ENCODE measurements at regions not wholly inside any gene's neighbourhood (a gene's known extent, or its start where the extent isn't known, plus 50 kb on each side); places are given as distances from the start of the nearest gene placed in this dataset.

DNA sequence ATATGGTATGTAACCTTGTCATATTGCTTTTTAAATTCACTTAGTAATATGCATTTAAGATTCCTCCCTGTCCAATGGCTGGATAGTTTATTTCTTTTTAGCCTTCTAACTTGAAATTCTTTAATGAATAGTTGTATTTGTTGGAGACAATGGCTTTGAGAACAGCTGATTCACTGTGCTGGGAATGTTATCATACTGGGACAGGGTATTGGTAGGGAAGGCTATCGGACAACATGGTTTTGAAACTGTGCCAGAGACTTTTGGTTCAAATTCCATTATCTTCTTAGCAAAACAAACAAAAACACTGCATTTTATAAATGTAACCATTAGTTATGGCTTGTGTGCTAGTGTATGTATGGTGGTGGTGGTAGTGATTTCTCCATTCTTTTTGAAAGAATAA lies 517.1 kb upstream of the ANKRD30A start:
- H2AFZ ChIP-seq (ENCODE audit: low read depth) = no peak overlapping the region
- H3K4me3 ChIP-seq (IDR thresholded peaks at IDR 0.05; ENCODE audit: insufficient read depth, low read depth, low read length) = no peak overlapping the region
- no peaks in the 10 kb centered on the region for H3K4me1 ChIP-seq (ENCODE audit: low read depth, poor library complexity, severe bottlenecking)
- H3K27ac ChIP-seq = no peak overlapping the region
- no peak for TF ChIP-seq CTCF (conservative IDR thresholded peaks at IDR 0.05; ENCODE audit: low read depth, low read length)
- H4K20me1 ChIP-seq (ENCODE audit: insufficient read depth) = no peaks in the 10 kb centered on the region
- no peaks in the 10 kb centered on the region for H3K27me3 ChIP-seq (ENCODE audit: insufficient read depth, low read depth)
- no peak overlapping the region for H3K4me2 ChIP-seq
- no peak overlapping the region for H3K9ac ChIP-seq
- no peaks in the 10 kb centered on the region for H3K79me2 ChIP-seq (ENCODE audit: insufficient read depth, low read depth)
- no peaks in the 10 kb centered on the region for H3K36me3 ChIP-seq (ENCODE audit: insufficient read depth)

DNA sequence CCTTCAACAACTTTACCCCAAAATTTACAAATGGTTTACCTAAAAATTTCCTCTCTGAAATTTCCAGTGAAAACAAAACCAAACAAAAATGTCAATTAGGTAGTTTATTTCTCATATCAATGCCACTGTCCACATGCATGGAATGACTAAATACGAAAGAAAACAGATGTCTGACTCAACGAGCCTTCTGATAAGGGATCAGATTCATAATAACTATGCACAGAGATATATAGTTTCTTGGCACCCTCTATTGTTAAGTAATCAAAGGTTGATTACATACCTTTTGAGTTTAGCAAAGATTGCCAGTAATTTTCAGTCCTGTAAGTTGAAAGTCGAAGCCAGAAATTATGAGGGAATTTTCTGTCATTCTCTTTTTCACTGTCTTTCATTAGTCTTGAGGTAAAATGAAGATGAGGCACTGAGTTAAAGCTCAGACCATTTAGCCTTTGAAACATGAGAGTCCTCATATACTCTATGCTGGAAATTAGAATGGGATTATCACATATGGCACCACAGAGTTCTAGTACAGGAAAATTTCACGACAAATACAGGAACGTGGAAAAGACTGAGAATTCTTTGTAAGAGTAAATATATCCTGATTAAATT lies 519.1 kb upstream of the ANKRD30A start:
- no peaks in the 10 kb centered on the region for H4K20me1 ChIP-seq (ENCODE audit: insufficient read depth)

GRCh38 chr10:36604316-36604715 lies 521.1 kb upstream of the ANKRD30A start:
- no peaks in the 10 kb centered on the region for H4K20me1 ChIP-seq (ENCODE audit: insufficient read depth)
- no peak overlapping the region for H3K4me3 ChIP-seq (IDR thresholded peaks at IDR 0.05; ENCODE audit: insufficient read depth, low read depth, low read length)
- H2AFZ ChIP-seq (ENCODE audit: low read depth) = no peak overlapping the region
- H3K27ac ChIP-seq = no peak overlapping the region
- H3K36me3 ChIP-seq (ENCODE audit: insufficient read depth) = no peaks in the 10 kb centered on the region
- H3K27me3 ChIP-seq (ENCODE audit: insufficient read depth, low read depth) = no peaks in the 10 kb centered on the region
- TF ChIP-seq CTCF (conservative IDR thresholded peaks at IDR 0.05; ENCODE audit: low read depth, low read length) = no peak
- no peaks in the 10 kb centered on the region for H3K4me1 ChIP-seq (ENCODE audit: low read depth, poor library complexity, severe bottlenecking)
- no peak overlapping the region for H3K9ac ChIP-seq
- no peak overlapping the region for H3K4me2 ChIP-seq
- no peaks in the 10 kb centered on the region for H3K79me2 ChIP-seq (ENCODE audit: insufficient read depth, low read depth)

More for the DNA sequence above, 519.1 kb upstream of the ANKRD30A start:
- no peak for TF ChIP-seq CTCF (conservative IDR thresholded peaks at IDR 0.05; ENCODE audit: low read depth, low read length)
- Histone ChIP-seq H3K4me3 (IDR thresholded peaks at IDR 0.05; ENCODE audit: insufficient read depth, low read depth, low read length) (no peak overlapping the region), H3K9ac (no peak overlapping the region), H3K79me2 (ENCODE audit: insufficient read depth, low read depth) (no peaks in the 10 kb centered on the region), H2AFZ (ENCODE audit: low read depth) (no peak overlapping the region), H3K36me3 (ENCODE audit: insufficient read depth) (no peaks in the 10 kb centered on the region), H3K27me3 (ENCODE audit: insufficient read depth, low read depth) (no peaks in the 10 kb centered on the region), H3K4me1 (ENCODE audit: low read depth, poor library complexity, severe bottlenecking) (no peaks in the 10 kb centered on the region), H3K27ac (no peak overlapping the region), H3K4me2 (no peak overlapping the region)

GRCh38 chr10:36603688-36604087 lies 521.7 kb upstream of the ANKRD30A start:
- no peak for TF ChIP-seq CTCF (conservative IDR thresholded peaks at IDR 0.05; ENCODE audit: low read depth, low read length)
- Histone ChIP-seq H3K36me3 (ENCODE audit: insufficient read depth) (no peaks in the 10 kb centered on the region), H3K27ac (no peak overlapping the region), H3K79me2 (ENCODE audit: insufficient read depth, low read depth) (no peaks in the 10 kb centered on the region), H3K4me3 (IDR thresholded peaks at IDR 0.05; ENCODE audit: insufficient read depth, low read depth, low read length) (no peak overlapping the region), H3K9ac (no peak overlapping the region), H3K4me1 (ENCODE audit: low read depth, poor library complexity, severe bottlenecking) (no peaks in the 10 kb centered on the region), H4K20me1 (ENCODE audit: insufficient read depth) (no peaks in the 10 kb centered on the region), H2AFZ (ENCODE audit: low read depth) (no peak overlapping the region), H3K27me3 (ENCODE audit: insufficient read depth, low read depth) (no peaks in the 10 kb centered on the region), H3K4me2 (no peak overlapping the region)

Data from KMS-11 (cell line).